ENCODE measurements at regions not wholly inside any gene's neighbourhood (a gene's known extent, or its start where the extent isn't known, plus 50 kb on each side); places are given as distances from the start of the nearest gene placed in this dataset.

DNA sequence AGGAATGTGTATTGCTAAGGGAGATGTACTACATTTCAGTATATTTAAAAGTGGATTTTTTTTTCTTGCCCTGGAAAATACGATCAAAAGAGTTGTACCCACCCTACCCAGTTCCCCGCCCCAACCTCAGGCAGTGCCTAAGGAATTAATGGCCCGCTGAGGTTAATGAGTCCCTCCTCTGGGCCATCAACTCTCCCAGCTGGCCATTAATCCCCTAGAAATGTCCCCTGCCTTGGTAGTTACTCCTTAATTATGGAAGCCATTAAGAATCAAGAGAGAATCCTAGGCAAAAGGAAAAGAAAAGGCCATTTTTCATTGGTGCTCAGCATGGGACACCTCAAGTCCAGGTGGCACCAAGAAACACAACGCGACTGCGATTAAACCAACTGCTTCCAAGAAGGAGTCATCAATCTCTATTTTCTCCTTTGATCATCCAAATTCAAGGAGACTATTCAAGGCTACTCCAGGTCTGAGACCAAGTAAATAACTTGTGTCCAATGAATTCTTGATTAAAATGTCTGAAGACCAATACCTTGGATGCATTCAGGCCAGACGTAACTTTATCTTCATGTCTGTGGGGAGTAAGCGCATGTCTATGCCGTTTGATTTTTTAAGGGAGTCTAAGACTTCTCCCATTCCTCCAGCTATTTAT, 1962.2 kb upstream of the WWC1 start (continued):
- TF ChIP-seq, protein P1, sequence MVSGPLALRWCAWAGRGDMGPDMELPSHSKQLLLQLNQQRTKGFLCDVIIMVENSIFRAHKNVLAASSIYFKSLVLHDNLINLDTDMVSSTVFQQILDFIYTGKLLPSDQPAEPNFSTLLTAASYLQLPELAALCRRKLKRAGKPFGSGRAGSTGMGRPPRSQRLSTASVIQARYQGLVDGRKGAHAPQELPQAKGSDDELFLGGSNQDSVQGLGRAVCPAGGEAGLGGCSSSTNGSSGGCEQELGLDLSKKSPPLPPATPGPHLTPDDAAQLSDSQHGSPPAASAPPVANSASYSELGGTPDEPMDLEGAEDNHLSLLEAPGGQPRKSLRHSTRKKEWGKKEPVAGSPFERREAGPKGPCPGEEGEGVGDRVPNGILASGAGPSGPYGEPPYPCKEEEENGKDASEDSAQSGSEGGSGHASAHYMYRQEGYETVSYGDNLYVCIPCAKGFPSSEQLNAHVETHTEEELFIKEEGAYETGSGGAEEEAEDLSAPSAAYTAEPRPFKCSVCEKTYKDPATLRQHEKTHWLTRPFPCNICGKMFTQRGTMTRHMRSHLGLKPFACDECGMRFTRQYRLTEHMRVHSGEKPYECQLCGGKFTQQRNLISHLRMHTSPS (CRISPR knock-in tag; IDR thresholded peaks at IDR 0.05; ENCODE audit: low read depth): no peak
- no peak for TF ChIP-seq KAT7 (CRISPR knock-in tag; IDR thresholded peaks at IDR 0.05; ENCODE audit: borderline replicate concordance)
- TF ChIP-seq ONECUT2 (CRISPR knock-in tag; IDR thresholded peaks at IDR 0.05): no peak
- TF ChIP-seq ZNF547 (CRISPR knock-in tag; IDR thresholded peaks at IDR 0.05): no peak
- TF ChIP-seq, protein P2, sequence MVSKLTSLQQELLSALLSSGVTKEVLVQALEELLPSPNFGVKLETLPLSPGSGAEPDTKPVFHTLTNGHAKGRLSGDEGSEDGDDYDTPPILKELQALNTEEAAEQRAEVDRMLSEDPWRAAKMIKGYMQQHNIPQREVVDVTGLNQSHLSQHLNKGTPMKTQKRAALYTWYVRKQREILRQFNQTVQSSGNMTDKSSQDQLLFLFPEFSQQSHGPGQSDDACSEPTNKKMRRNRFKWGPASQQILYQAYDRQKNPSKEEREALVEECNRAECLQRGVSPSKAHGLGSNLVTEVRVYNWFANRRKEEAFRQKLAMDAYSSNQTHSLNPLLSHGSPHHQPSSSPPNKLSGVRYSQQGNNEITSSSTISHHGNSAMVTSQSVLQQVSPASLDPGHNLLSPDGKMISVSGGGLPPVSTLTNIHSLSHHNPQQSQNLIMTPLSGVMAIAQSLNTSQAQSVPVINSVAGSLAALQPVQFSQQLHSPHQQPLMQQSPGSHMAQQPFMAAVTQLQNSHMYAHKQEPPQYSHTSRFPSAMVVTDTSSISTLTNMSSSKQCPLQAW (CRISPR knock-in tag; IDR thresholded peaks at IDR 0.05): no peak
- no peak for TF ChIP-seq KLF15 (CRISPR knock-in tag; IDR thresholded peaks at IDR 0.05; ENCODE audit: borderline replicate concordance)
- TF ChIP-seq, protein P3, sequence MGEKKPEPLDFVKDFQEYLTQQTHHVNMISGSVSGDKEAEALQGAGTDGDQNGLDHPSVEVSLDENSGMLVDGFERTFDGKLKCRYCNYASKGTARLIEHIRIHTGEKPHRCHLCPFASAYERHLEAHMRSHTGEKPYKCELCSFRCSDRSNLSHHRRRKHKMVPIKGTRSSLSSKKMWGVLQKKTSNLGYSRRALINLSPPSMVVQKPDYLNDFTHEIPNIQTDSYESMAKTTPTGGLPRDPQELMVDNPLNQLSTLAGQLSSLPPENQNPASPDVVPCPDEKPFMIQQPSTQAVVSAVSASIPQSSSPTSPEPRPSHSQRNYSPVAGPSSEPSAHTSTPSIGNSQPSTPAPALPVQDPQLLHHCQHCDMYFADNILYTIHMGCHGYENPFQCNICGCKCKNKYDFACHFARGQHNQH (CRISPR knock-in tag; IDR thresholded peaks at IDR 0.05): no peak
- TF ChIP-seq ZNF737 (CRISPR knock-in tag; IDR thresholded peaks at IDR 0.05; ENCODE audit: borderline replicate concordance): no peak
- TF ChIP-seq ZNF557 (CRISPR knock-in tag; IDR thresholded peaks at IDR 0.05): no peak
- TF ChIP-seq, protein P4, sequence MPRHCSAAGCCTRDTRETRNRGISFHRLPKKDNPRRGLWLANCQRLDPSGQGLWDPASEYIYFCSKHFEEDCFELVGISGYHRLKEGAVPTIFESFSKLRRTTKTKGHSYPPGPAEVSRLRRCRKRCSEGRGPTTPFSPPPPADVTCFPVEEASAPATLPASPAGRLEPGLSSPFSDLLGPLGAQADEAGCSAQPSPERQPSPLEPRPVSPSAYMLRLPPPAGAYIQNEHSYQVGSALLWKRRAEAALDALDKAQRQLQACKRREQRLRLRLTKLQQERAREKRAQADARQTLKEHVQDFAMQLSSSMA (CRISPR knock-in tag; IDR thresholded peaks at IDR 0.05): no peak
